T-helper 2 cell treated with Interferon-gamma antibody and Interleukin-4, amounts not matched to agents 100 ng/mL and 5 ng/mL, for 36 hours (primary cell): ENCODE measurements at regions not wholly inside any gene's neighbourhood (a gene's known extent, or its start where the extent isn't known, plus 50 kb on each side); places are given as distances from the start of the nearest gene placed in this dataset.
"Not testable (repeated sequence)": the region's sequence is repeated elsewhere in the genome, so short reads cannot be mapped to it uniquely, and the experiment has no call there.

Experiments
- intact Hi-C: fragments of 100-400 bp; cut with micrococcal nuclease; formaldehyde crosslinking; loops from one replicate; pipeline ENCODE4 v1.15.1; 2023

- intact Hi-C loops = no loop called here
These were observed 375.9 kb upstream of the EYS start for GRCh38 chr6:66082914-66083313.

GRCh38 chr6:66068907-66069306, 361.9 kb upstream of the EYS start:
- intact Hi-C loops = no loop called here

GRCh38 chr6:66068033-66068432, 361.0 kb upstream of the EYS start:
- intact Hi-C loops = no loop called here

- intact Hi-C loops = no loop called here
These were observed 358.3 kb upstream of the EYS start for GRCh38 chr6:66065313-66065712.

- intact Hi-C loops = no loop called here
These were observed 350.0 kb upstream of the EYS start for GRCh38 chr6:66057034-66057433.

- intact Hi-C loops = no loop called here
These were observed 347.9 kb upstream of the EYS start for GRCh38 chr6:66054967-66055366.

- intact Hi-C loops = no loop called here
These were observed 344.8 kb upstream of the EYS start for GRCh38 chr6:66051812-66052211.

GRCh38 chr6:66048684-66049474, 341.9 kb upstream of the EYS start:
- intact Hi-C loops = no loop called here

GRCh38 chr6:66032626-66033025, 325.6 kb upstream of the EYS start:
- intact Hi-C loops = no loop called here

- intact Hi-C loops = no loop called here
These were observed 322.4 kb upstream of the EYS start for GRCh38 chr6:66029391-66029790.

GRCh38 chr6:65999288-65999791, 292.3 kb upstream of the EYS start:
- intact Hi-C loops = no loop called here

GRCh38 chr6:65998544-65998943, 291.5 kb upstream of the EYS start:
- intact Hi-C loops = no loop called here

GRCh38 chr6:65997539-65997938, 290.5 kb upstream of the EYS start:
- intact Hi-C loops = no loop called here

- intact Hi-C loops = no loop called here
These were observed 289.1 kb upstream of the EYS start for GRCh38 chr6:65996096-65996495.

GRCh38 chr6:65989676-65990075, 282.6 kb upstream of the EYS start:
- intact Hi-C loops = no loop called here

GRCh38 chr6:65988006-65988405, 281.0 kb upstream of the EYS start:
- intact Hi-C loops = no loop called here

- intact Hi-C loops = no loop called here
These were observed 277.1 kb upstream of the EYS start for GRCh38 chr6:65984089-65984488.

- intact Hi-C loops = no loop called here
These were observed 272.1 kb upstream of the EYS start for GRCh38 chr6:65979120-65979519.

GRCh38 chr6:65971252-65971651, 264.2 kb upstream of the EYS start:
- intact Hi-C loops = not testable (repeated sequence)

- intact Hi-C loops = no loop called here
These were observed 257.2 kb upstream of the EYS start for GRCh38 chr6:65964261-65964660.

- intact Hi-C loops = no loop called here
These were observed 248.0 kb upstream of the EYS start for GRCh38 chr6:65955034-65955433.

GRCh38 chr6:65948062-65948461, 241.0 kb upstream of the EYS start:
- intact Hi-C loops = no loop called here

GRCh38 chr6:65943548-65943947, 236.5 kb upstream of the EYS start:
- intact Hi-C loops = no loop called here
